Inferior parietal cortex (tissue), 1 donor: ENCODE measurements at regions not wholly inside any gene's neighbourhood (a gene's known extent, or its start where the extent isn't known, plus 50 kb on each side); places are given as distances from the start of the nearest gene placed in this dataset.

ENCODE experiments used
- DNase-seq: peaks from one replicate; pipeline ENCODE4 v3.0.0-alpha.2; 2016; ENCODE audit errors: extremely low spot score

- no peak for DNase-seq
Measured at GRCh38 chr4:155564086-155564485, 102.6 kb upstream of the GUCY1A1 start.

- DNase-seq: no peak
Measured at GRCh38 chr4:155559915-155560314, 106.7 kb upstream of the GUCY1A1 start.

GRCh38 chr4:155552180-155552579 is 114.5 kb upstream of the GUCY1A1 start:
- no peak for DNase-seq

GRCh38 chr4:155548173-155548572 is 118.5 kb upstream of the GUCY1A1 start:
- no peak for DNase-seq

GRCh38 chr4:155546451-155546850 is 120.2 kb upstream of the GUCY1A1 start:
- no peak for DNase-seq

- DNase-seq: no peak
Measured at GRCh38 chr4:155545456-155545855, 121.2 kb upstream of the GUCY1A1 start.

- DNase-seq: no peak
Measured at GRCh38 chr4:155544547-155544946, 122.1 kb upstream of the GUCY1A1 start.

GRCh38 chr4:155543126-155543765 is 123.4 kb upstream of the GUCY1A1 start:
- no peak for DNase-seq

- DNase-seq: no peak
Measured at GRCh38 chr4:155542415-155542814, 124.2 kb upstream of the GUCY1A1 start.

- no peak for DNase-seq
Measured at GRCh38 chr4:155541716-155542115, 124.9 kb upstream of the GUCY1A1 start.

- no peak for DNase-seq
Measured at GRCh38 chr4:155540698-155541097, 126.0 kb upstream of the GUCY1A1 start.

- DNase-seq: no peak
Measured at GRCh38 chr4:155539746-155540145, 126.9 kb upstream of the GUCY1A1 start.

GRCh38 chr4:155535802-155536454 is 130.7 kb upstream of the GUCY1A1 start:
- no peak for DNase-seq

GRCh38 chr4:155532373-155533085 is 134.1 kb upstream of the GUCY1A1 start:
- DNase-seq: no peak

- DNase-seq: no peak
Measured at GRCh38 chr4:155530857-155531256, 135.8 kb upstream of the GUCY1A1 start.

GRCh38 chr4:155530290-155530689 is 136.4 kb upstream of the GUCY1A1 start:
- no peak for DNase-seq

GRCh38 chr4:155529716-155530115 is 136.9 kb upstream of the GUCY1A1 start:
- no peak for DNase-seq

GRCh38 chr4:155529272-155529671 is 137.4 kb upstream of the GUCY1A1 start:
- DNase-seq: no peak

GRCh38 chr4:155526452-155527169 is 140.0 kb upstream of the GUCY1A1 start:
- DNase-seq: no peak

GRCh38 chr4:155524926-155525455 is 141.7 kb upstream of the GUCY1A1 start:
- DNase-seq: no peak

- DNase-seq: no peak
Measured at GRCh38 chr4:155523358-155523757, 143.3 kb upstream of the GUCY1A1 start.

GRCh38 chr4:155522201-155522600 is 144.4 kb upstream of the GUCY1A1 start:
- no peak for DNase-seq
